SK-N-SH (cell line): ENCODE measurements at regions not wholly inside any gene's neighbourhood (a gene's known extent, or its start where the extent isn't known, plus 50 kb on each side); places are given as distances from the start of the nearest gene placed in this dataset.

Experiments
- GABPA ChIP-seq: IDR thresholded peaks from 2 replicates; pipeline ENCODE4 v1.4.0; 2012; ENCODE audit warnings: low read depth, mild to moderate bottlenecking
- NFIC ChIP-seq: IDR thresholded peaks from 2 replicates; pipeline ENCODE4 v1.4.0; 2012; ENCODE audit warnings: borderline replicate concordance
- POLR2AphosphoS5 ChIP-seq: IDR thresholded peaks from 2 replicates; pipeline ENCODE4 v1.6.1; 2012; ENCODE audit warnings: low read depth, low read length
- SMC3 ChIP-seq: IDR thresholded peaks from 2 replicates; pipeline ENCODE4 v1.6.1; 2012; ENCODE audit warnings: low read depth, low read length, improper control_type of control experiment
- TF ChIP-seq, protein P1 (sequence below): fragments of 200-600 bp; sonication (generic); IDR thresholded peaks from 2 replicates; pipeline ENCODE4 v1.6.1; 2017; ENCODE audit warnings: antibody characterized with exemption, mild to moderate bottlenecking, moderate library complexity
- TF ChIP-seq, protein P2 (sequence below): IDR thresholded peaks from 2 replicates; pipeline ENCODE4 v1.4.0; 2012; ENCODE audit warnings: low read depth, borderline replicate concordance
- TF ChIP-seq, protein P3 (sequence below): fragments of 150-350 bp; IDR thresholded peaks from 2 replicates; pipeline ENCODE4 v1.6.1; 2017; ENCODE audit warnings: antibody characterized with exemption, low read length, low read depth, borderline replicate concordance
- TF ChIP-seq, protein P4 (sequence below): IDR thresholded peaks from 2 replicates; pipeline ENCODE4 v1.6.1; 2012; ENCODE audit warnings: mild to moderate bottlenecking, low read depth, low read length, moderate library complexity

DNA sequence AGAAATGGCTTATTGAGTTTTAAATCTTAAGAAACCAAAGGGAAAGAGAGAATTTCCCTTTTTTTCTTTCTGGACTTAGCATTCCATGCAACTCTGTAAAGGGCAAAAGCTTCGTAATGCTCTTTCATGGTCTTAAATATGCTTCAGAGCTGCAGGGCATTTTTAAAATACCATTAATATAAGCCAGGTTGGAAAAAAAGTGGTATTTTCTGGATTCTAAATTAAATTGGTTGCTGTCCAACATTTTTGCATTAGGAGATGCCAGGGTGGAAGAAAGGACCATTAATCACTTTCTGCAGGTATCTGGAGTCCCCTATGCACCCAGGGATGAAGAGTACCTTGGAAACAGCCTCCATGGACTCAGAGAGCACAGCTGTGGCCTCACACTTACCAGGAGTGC, 215.1 kb upstream of the DAPK1 start:
- TF ChIP-seq POLR2AphosphoS5, result peak; percentile 35; the same call in 1 of the 2 replicates
- TF ChIP-seq, protein P1, sequence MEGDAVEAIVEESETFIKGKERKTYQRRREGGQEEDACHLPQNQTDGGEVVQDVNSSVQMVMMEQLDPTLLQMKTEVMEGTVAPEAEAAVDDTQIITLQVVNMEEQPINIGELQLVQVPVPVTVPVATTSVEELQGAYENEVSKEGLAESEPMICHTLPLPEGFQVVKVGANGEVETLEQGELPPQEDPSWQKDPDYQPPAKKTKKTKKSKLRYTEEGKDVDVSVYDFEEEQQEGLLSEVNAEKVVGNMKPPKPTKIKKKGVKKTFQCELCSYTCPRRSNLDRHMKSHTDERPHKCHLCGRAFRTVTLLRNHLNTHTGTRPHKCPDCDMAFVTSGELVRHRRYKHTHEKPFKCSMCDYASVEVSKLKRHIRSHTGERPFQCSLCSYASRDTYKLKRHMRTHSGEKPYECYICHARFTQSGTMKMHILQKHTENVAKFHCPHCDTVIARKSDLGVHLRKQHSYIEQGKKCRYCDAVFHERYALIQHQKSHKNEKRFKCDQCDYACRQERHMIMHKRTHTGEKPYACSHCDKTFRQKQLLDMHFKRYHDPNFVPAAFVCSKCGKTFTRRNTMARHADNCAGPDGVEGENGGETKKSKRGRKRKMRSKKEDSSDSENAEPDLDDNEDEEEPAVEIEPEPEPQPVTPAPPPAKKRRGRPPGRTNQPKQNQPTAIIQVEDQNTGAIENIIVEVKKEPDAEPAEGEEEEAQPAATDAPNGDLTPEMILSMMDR, result no peak
- no peak for TF ChIP-seq SMC3
- peak; percentile 79 for TF ChIP-seq NFIC
- TF ChIP-seq, protein P2, sequence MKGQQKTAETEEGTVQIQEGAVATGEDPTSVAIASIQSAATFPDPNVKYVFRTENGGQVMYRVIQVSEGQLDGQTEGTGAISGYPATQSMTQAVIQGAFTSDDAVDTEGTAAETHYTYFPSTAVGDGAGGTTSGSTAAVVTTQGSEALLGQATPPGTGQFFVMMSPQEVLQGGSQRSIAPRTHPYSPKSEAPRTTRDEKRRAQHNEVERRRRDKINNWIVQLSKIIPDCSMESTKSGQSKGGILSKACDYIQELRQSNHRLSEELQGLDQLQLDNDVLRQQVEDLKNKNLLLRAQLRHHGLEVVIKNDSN, result no peak
- TF ChIP-seq, protein P3, sequence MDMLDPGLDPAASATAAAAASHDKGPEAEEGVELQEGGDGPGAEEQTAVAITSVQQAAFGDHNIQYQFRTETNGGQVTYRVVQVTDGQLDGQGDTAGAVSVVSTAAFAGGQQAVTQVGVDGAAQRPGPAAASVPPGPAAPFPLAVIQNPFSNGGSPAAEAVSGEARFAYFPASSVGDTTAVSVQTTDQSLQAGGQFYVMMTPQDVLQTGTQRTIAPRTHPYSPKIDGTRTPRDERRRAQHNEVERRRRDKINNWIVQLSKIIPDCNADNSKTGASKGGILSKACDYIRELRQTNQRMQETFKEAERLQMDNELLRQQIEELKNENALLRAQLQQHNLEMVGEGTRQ, result no peak
- no peak for TF ChIP-seq GABPA
- TF ChIP-seq, protein P4, sequence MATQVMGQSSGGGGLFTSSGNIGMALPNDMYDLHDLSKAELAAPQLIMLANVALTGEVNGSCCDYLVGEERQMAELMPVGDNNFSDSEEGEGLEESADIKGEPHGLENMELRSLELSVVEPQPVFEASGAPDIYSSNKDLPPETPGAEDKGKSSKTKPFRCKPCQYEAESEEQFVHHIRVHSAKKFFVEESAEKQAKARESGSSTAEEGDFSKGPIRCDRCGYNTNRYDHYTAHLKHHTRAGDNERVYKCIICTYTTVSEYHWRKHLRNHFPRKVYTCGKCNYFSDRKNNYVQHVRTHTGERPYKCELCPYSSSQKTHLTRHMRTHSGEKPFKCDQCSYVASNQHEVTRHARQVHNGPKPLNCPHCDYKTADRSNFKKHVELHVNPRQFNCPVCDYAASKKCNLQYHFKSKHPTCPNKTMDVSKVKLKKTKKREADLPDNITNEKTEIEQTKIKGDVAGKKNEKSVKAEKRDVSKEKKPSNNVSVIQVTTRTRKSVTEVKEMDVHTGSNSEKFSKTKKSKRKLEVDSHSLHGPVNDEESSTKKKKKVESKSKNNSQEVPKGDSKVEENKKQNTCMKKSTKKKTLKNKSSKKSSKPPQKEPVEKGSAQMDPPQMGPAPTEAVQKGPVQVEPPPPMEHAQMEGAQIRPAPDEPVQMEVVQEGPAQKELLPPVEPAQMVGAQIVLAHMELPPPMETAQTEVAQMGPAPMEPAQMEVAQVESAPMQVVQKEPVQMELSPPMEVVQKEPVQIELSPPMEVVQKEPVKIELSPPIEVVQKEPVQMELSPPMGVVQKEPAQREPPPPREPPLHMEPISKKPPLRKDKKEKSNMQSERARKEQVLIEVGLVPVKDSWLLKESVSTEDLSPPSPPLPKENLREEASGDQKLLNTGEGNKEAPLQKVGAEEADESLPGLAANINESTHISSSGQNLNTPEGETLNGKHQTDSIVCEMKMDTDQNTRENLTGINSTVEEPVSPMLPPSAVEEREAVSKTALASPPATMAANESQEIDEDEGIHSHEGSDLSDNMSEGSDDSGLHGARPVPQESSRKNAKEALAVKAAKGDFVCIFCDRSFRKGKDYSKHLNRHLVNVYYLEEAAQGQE, result 0 out of 2 replicates have a peak, but pooled peaks have one; percentile 42
